ENCODE measurements at regions not wholly inside any gene's neighbourhood (a gene's known extent, or its start where the extent isn't known, plus 50 kb on each side); places are given as distances from the start of the nearest gene placed in this dataset.

DNA sequence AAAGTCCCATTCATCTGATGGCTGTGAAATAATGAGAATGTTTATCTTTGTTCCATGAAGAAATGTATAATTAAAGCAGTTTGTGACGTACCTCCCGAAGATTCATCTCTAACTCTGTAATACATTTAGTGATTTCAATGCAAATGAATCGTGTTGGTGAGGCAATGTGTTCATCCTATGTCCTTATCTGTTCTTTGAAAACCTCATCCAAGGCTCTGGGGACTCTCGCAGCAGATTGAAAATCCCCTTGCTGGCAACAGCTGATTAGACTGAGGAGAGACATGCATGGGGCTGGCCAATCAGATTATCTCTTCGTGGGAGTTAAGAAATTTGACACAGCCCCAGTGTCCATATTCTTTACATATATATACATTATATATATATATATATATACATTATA is 1095.4 kb upstream of the EEF2KMT start:
- Histone ChIP-seq H3K36me3 (replicated peaks; ENCODE audit: low read depth, low read length) (no peaks in the 10 kb centered on the region), H2AFZ (ENCODE audit: low read depth, low read length) (no peak overlapping the region), H3K4me2 (ENCODE audit: low read length) (no peak overlapping the region), H3K27me3 (ENCODE audit: low read depth, low read length) (no peaks in the 10 kb centered on the region), H3K27ac (ENCODE audit: low read length) (no peak overlapping the region), H3K4me1 (ENCODE audit: low read length) (no peaks in the 10 kb centered on the region), H4K20me1 (ENCODE audit: insufficient read depth, low read length) (no peaks in the 10 kb centered on the region), H3K4me3 (ENCODE audit: low read length) (no peak overlapping the region), H3K9me3 (ENCODE audit: insufficient read depth, low read length) (no peaks in the 10 kb centered on the region), H3K79me2 (ENCODE audit: low read length) (no peaks in the 10 kb centered on the region), H3K9ac (ENCODE audit: low read length) (no peak overlapping the region)
- TF ChIP-seq EZH2phosphoT487 (IDR thresholded peaks at IDR 0.05; ENCODE audit: low read depth): no peak
- TF ChIP-seq CTCF (IDR thresholded peaks at IDR 0.05; ENCODE audit: low read depth, low read length): no peak

GRCh38 chr16:6192532-6192931 is 1094.9 kb upstream of the EEF2KMT start:
- H3K27me3 ChIP-seq (ENCODE audit: low read depth, low read length): no peaks in the 10 kb centered on the region
- no peaks in the 10 kb centered on the region for H3K79me2 ChIP-seq (ENCODE audit: low read length)
- TF ChIP-seq EZH2phosphoT487 (IDR thresholded peaks at IDR 0.05; ENCODE audit: low read depth) (no peak), CTCF (IDR thresholded peaks at IDR 0.05; ENCODE audit: low read depth, low read length) (no peak)
- H3K9me3 ChIP-seq (ENCODE audit: insufficient read depth, low read length): no peaks in the 10 kb centered on the region
- H3K4me1 ChIP-seq (ENCODE audit: low read length): no peaks in the 10 kb centered on the region
- no peak overlapping the region for H3K9ac ChIP-seq (ENCODE audit: low read length)
- H3K36me3 ChIP-seq (replicated peaks; ENCODE audit: low read depth, low read length): no peaks in the 10 kb centered on the region
- H3K4me2 ChIP-seq (ENCODE audit: low read length): no peak overlapping the region
- no peak overlapping the region for H3K4me3 ChIP-seq (ENCODE audit: low read length)
- no peak overlapping the region for H2AFZ ChIP-seq (ENCODE audit: low read depth, low read length)
- no peak overlapping the region for H3K27ac ChIP-seq (ENCODE audit: low read length)
- H4K20me1 ChIP-seq (ENCODE audit: insufficient read depth, low read length): no peaks in the 10 kb centered on the region

GRCh38 chr16:6190776-6191175 is 1093.2 kb upstream of the EEF2KMT start:
- Histone ChIP-seq H3K27me3 (ENCODE audit: low read depth, low read length) (no peaks in the 10 kb centered on the region), H4K20me1 (ENCODE audit: insufficient read depth, low read length) (no peaks in the 10 kb centered on the region), H3K4me2 (ENCODE audit: low read length) (no peak overlapping the region), H3K36me3 (replicated peaks; ENCODE audit: low read depth, low read length) (no peaks in the 10 kb centered on the region), H3K9me3 (ENCODE audit: insufficient read depth, low read length) (no peaks in the 10 kb centered on the region), H3K79me2 (ENCODE audit: low read length) (no peaks in the 10 kb centered on the region), H3K4me1 (ENCODE audit: low read length) (no peaks in the 10 kb centered on the region), H2AFZ (ENCODE audit: low read depth, low read length) (no peak overlapping the region), H3K4me3 (ENCODE audit: low read length) (no peak overlapping the region), H3K9ac (ENCODE audit: low read length) (no peak overlapping the region), H3K27ac (ENCODE audit: low read length) (no peak overlapping the region)
- TF ChIP-seq EZH2phosphoT487 (IDR thresholded peaks at IDR 0.05; ENCODE audit: low read depth): no peak
- no peak for TF ChIP-seq CTCF (IDR thresholded peaks at IDR 0.05; ENCODE audit: low read depth, low read length)

GRCh38 chr16:6189216-6189615 is 1091.6 kb upstream of the EEF2KMT start:
- no peaks in the 10 kb centered on the region for H3K79me2 ChIP-seq (ENCODE audit: low read length)
- H3K9ac ChIP-seq (ENCODE audit: low read length): no peak overlapping the region
- H3K36me3 ChIP-seq (replicated peaks; ENCODE audit: low read depth, low read length): no peaks in the 10 kb centered on the region
- TF ChIP-seq CTCF (IDR thresholded peaks at IDR 0.05; ENCODE audit: low read depth, low read length): no peak
- no peak for TF ChIP-seq EZH2phosphoT487 (IDR thresholded peaks at IDR 0.05; ENCODE audit: low read depth)
- H4K20me1 ChIP-seq (ENCODE audit: insufficient read depth, low read length): no peaks in the 10 kb centered on the region
- no peaks in the 10 kb centered on the region for H3K27me3 ChIP-seq (ENCODE audit: low read depth, low read length)
- no peaks in the 10 kb centered on the region for H3K4me1 ChIP-seq (ENCODE audit: low read length)
- no peak overlapping the region for H3K27ac ChIP-seq (ENCODE audit: low read length)
- H3K4me2 ChIP-seq (ENCODE audit: low read length): no peak overlapping the region
- no peaks in the 10 kb centered on the region for H3K9me3 ChIP-seq (ENCODE audit: insufficient read depth, low read length)
- H2AFZ ChIP-seq (ENCODE audit: low read depth, low read length): no peak overlapping the region
- no peak overlapping the region for H3K4me3 ChIP-seq (ENCODE audit: low read length)
